ENCODE measurements at regions not wholly inside any gene's neighbourhood (a gene's known extent, or its start where the extent isn't known, plus 50 kb on each side); places are given as distances from the start of the nearest gene placed in this dataset.

DNA sequence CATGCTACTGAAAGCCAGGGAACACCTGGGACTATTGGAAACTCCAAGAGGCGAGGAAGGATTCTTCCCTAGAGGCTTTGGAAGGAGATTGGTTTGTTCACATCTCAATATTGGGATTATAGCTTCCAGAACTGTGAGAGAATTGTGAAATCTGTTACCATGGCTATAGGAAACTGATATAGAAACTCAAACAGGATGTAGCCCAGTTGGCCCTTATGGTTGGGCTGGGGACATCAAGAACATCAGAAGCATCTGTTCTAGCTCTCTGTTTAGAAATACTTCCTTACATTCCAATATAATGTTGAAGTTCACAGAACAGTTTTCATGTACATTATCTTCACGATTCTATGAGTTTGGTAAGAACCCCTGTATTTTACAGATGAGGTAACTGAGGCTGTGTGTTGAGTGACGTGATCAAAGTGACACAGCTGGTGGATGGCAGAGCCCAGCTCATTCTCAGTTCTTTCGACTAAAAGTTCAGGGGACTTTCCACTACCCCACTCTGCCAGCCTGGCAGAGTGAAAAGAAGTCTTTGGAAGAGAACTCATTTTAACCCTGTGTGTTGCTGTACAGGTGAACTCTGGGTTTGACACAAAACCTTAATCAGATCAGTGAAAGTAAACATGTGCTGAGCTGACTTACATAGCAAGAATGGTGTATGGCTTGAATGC lies 183.0 kb downstream of the GBA3 start:
- no peak overlapping the region for H3K27ac ChIP-seq
- TF ChIP-seq CTCF (IDR thresholded peaks at IDR 0.05) = no peak
- TF ChIP-seq POLR2A (IDR thresholded peaks at IDR 0.05) = no peak
- intact Hi-C loops (cut with DNase I) = no loop called here
- H3K4me1 ChIP-seq = no peaks in the 10 kb centered on the region
- WGBS, 2 donors = 74 to 75% methylated on average over 4 of the region's 4 CpGs
- H3K4me3 ChIP-seq = no peak overlapping the region
- DNase-seq = no peak
- H3K36me3 ChIP-seq = no peaks in the 10 kb centered on the region
- H3K9me3 ChIP-seq = no peaks in the 10 kb centered on the region
- no peaks in the 10 kb centered on the region for H3K27me3 ChIP-seq

GRCh38 chr4:22874334-22874912 lies 181.7 kb downstream of the GBA3 start:
- Histone ChIP-seq H3K27ac (no peak overlapping the region), H3K4me3 (no peak overlapping the region), H3K9me3 (no peaks in the 10 kb centered on the region), H3K36me3 (no peaks in the 10 kb centered on the region), H3K27me3 (no peaks in the 10 kb centered on the region), H3K4me1 (no peaks in the 10 kb centered on the region)
- no peak for TF ChIP-seq CTCF (IDR thresholded peaks at IDR 0.05)
- no peak for TF ChIP-seq POLR2A (IDR thresholded peaks at IDR 0.05)
- no peak for DNase-seq
- 48 to 58% methylated on average over 4 of the region's 4 CpGs for WGBS, 2 donors
- intact Hi-C loops (cut with DNase I) = no loop called here

GRCh38 chr4:22873899-22874298 lies 181.2 kb downstream of the GBA3 start:
- 89 to 90% methylated on average over 3 of the region's 3 CpGs for WGBS, 2 donors
- no peak for DNase-seq
- intact Hi-C loops (cut with DNase I) = no loop called here
- H3K9me3 ChIP-seq = no peaks in the 10 kb centered on the region
- TF ChIP-seq POLR2A (IDR thresholded peaks at IDR 0.05) (no peak), CTCF (IDR thresholded peaks at IDR 0.05) (no peak)
- H3K27me3 ChIP-seq = no peaks in the 10 kb centered on the region
- H3K27ac ChIP-seq = no peak overlapping the region
- no peaks in the 10 kb centered on the region for H3K36me3 ChIP-seq
- no peak overlapping the region for H3K4me3 ChIP-seq
- H3K4me1 ChIP-seq = no peaks in the 10 kb centered on the region

- Histone ChIP-seq H3K27me3 (no peaks in the 10 kb centered on the region), H3K27ac (no peak overlapping the region), H3K4me3 (no peak overlapping the region), H3K9me3 (no peaks in the 10 kb centered on the region), H3K36me3 (no peaks in the 10 kb centered on the region), H3K4me1 (no peaks in the 10 kb centered on the region)
- DNase-seq = no peak
- intact Hi-C loops (cut with DNase I) = no loop called here
- TF ChIP-seq CTCF (IDR thresholded peaks at IDR 0.05) (no peak), POLR2A (IDR thresholded peaks at IDR 0.05) (no peak)
- WGBS, 2 donors = 61 to 76% methylated on average over 7 of the region's 7 CpGs
These were observed 178.2 kb downstream of the GBA3 start for GRCh38 chr4:22870847-22871449.

- TF ChIP-seq POLR2A (IDR thresholded peaks at IDR 0.05) (no peak), CTCF (IDR thresholded peaks at IDR 0.05) (no peak)
- Histone ChIP-seq H3K4me3 (no peak overlapping the region), H3K9me3 (no peaks in the 10 kb centered on the region), H3K27ac (no peak overlapping the region), H3K4me1 (no peaks in the 10 kb centered on the region), H3K27me3 (no peaks in the 10 kb centered on the region), H3K36me3 (no peaks in the 10 kb centered on the region)
- 35 to 51% methylated on average over 3 of the region's 3 CpGs for WGBS, 2 donors
- DNase-seq = no peak
- intact Hi-C loops (cut with DNase I) = no loop called here
These were observed 176.5 kb downstream of the GBA3 start for GRCh38 chr4:22869235-22869634.
